ENCODE measurements at regions not wholly inside any gene's neighbourhood (a gene's known extent, or its start where the extent isn't known, plus 50 kb on each side); places are given as distances from the start of the nearest gene placed in this dataset.
"Not testable (repeated sequence)": the region's sequence is repeated elsewhere in the genome, so short reads cannot be mapped to it uniquely, and the experiment has no call there.

GRCh38 chr17:63193827-63194226 lies 227.8 kb downstream of the TANC2 start:
- Histone ChIP-seq H3K9me3 (ENCODE audit: control insufficient read depth, insufficient read depth, low read length) (no peaks in the 10 kb centered on the region), H3K36me3 (ENCODE audit: control insufficient read depth, insufficient read depth, low read length) (no peaks in the 10 kb centered on the region), H3K27me3 (ENCODE audit: control insufficient read depth, insufficient read depth, low read length) (no peaks in the 10 kb centered on the region), H3K4me3 (ENCODE audit: low read length) (no peak overlapping the region), H3K4me1 (ENCODE audit: control insufficient read depth, insufficient read depth, low read length) (no peaks in the 10 kb centered on the region), H3K27ac (ENCODE audit: low read length) (no peak overlapping the region)
- DNase-seq (ENCODE audit: low read depth, low spot score): no peak
- WGBS (ENCODE audit: insufficient coverage, insufficient read length): no CpG with 5 or more reads among the region's 1 CpG

DNA sequence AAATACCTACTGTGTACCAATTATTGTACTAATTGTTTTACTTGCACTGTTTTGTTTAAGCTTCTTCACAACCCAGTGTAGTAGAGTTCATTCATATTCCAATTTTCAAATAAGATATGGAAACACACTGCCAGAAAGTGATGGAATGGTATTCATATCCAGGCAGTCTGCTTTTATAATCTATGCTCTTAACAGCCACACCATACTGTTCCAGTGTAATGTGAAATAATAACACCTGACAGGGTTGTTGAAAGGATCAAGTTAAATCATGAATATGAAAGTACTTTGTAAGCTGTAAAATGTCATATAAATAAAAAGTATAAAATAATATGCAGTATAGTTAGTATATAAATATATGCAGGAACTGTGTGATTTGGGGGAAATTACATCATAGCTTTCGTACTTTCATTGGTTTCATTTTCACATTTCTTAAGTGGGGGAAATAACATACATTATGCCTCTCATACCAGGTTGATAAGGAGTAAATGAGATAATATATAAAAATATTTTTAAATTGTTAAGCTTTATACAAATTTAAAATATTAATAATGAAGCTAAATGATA lies 230.8 kb downstream of the TANC2 start:
- no peak for DNase-seq (ENCODE audit: low read depth, low spot score)
- Histone ChIP-seq H3K27me3 (ENCODE audit: control insufficient read depth, insufficient read depth, low read length) (no peaks in the 10 kb centered on the region), H3K27ac (ENCODE audit: low read length) (no peak overlapping the region), H3K4me3 (ENCODE audit: low read length) (no peak overlapping the region), H3K4me1 (ENCODE audit: control insufficient read depth, insufficient read depth, low read length) (no peaks in the 10 kb centered on the region), H3K36me3 (ENCODE audit: control insufficient read depth, insufficient read depth, low read length) (no peaks in the 10 kb centered on the region), H3K9me3 (ENCODE audit: control insufficient read depth, insufficient read depth, low read length) (no peaks in the 10 kb centered on the region)
- no CpG with 5 or more reads among the region's 1 CpG for WGBS (ENCODE audit: insufficient coverage, insufficient read length)

GRCh38 chr17:63203652-63204051 lies 237.6 kb downstream of the TANC2 start:
- Histone ChIP-seq H3K27ac (ENCODE audit: low read length) (no peak overlapping the region), H3K4me3 (ENCODE audit: low read length) (no peak overlapping the region), H3K4me1 (ENCODE audit: control insufficient read depth, insufficient read depth, low read length) (no peaks in the 10 kb centered on the region), H3K36me3 (ENCODE audit: control insufficient read depth, insufficient read depth, low read length) (no peaks in the 10 kb centered on the region), H3K9me3 (ENCODE audit: control insufficient read depth, insufficient read depth, low read length) (no peaks in the 10 kb centered on the region), H3K27me3 (ENCODE audit: control insufficient read depth, insufficient read depth, low read length) (no peaks in the 10 kb centered on the region)
- WGBS (ENCODE audit: insufficient coverage, insufficient read length): no CpG with 5 or more reads among the region's 2 CpGs
- no peak for DNase-seq (ENCODE audit: low read depth, low spot score)

GRCh38 chr17:63221939-63222338 lies 224.2 kb downstream of the CYB561 start:
- no peaks in the 10 kb centered on the region for H3K9me3 ChIP-seq (ENCODE audit: control insufficient read depth, insufficient read depth, low read length)
- H3K4me3 ChIP-seq (ENCODE audit: low read length): no peak overlapping the region
- no peaks in the 10 kb centered on the region for H3K4me1 ChIP-seq (ENCODE audit: control insufficient read depth, insufficient read depth, low read length)
- H3K36me3 ChIP-seq (ENCODE audit: control insufficient read depth, insufficient read depth, low read length): no peaks in the 10 kb centered on the region
- DNase-seq (ENCODE audit: low read depth, low spot score): no peak
- H3K27ac ChIP-seq (ENCODE audit: low read length): no peak overlapping the region
- no CpG with 5 or more reads among the region's 1 CpG for WGBS (ENCODE audit: insufficient coverage, insufficient read length)
- H3K27me3 ChIP-seq (ENCODE audit: control insufficient read depth, insufficient read depth, low read length): no peaks in the 10 kb centered on the region

DNA sequence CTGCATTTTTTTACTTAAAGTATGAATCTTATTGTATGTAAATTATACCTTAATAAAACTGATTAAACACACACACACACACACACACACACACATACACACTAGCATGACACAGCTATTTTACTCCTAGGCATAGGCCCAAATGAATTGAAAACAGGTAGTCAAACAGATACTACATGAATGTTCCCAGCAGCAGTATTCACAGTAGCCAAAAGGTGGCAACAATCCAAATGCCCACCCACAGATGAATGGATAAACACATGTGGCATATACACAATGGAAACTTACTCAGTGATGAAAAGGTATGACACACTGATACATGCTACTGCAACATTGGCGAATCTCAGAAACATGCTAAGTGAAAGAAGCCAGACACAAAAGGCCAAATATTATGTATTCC lies 223.5 kb downstream of the CYB561 start:
- DNase-seq (ENCODE audit: low read depth, low spot score): no peak
- Histone ChIP-seq H3K4me3 (ENCODE audit: low read length) (no peak overlapping the region), H3K4me1 (ENCODE audit: control insufficient read depth, insufficient read depth, low read length) (no peaks in the 10 kb centered on the region), H3K9me3 (ENCODE audit: control insufficient read depth, insufficient read depth, low read length) (no peaks in the 10 kb centered on the region), H3K27me3 (ENCODE audit: control insufficient read depth, insufficient read depth, low read length) (no peaks in the 10 kb centered on the region), H3K27ac (ENCODE audit: low read length) (no peak overlapping the region), H3K36me3 (ENCODE audit: control insufficient read depth, insufficient read depth, low read length) (no peaks in the 10 kb centered on the region)
- no CpG with 5 or more reads among the region's 1 CpG for WGBS (ENCODE audit: insufficient coverage, insufficient read length)

DNA sequence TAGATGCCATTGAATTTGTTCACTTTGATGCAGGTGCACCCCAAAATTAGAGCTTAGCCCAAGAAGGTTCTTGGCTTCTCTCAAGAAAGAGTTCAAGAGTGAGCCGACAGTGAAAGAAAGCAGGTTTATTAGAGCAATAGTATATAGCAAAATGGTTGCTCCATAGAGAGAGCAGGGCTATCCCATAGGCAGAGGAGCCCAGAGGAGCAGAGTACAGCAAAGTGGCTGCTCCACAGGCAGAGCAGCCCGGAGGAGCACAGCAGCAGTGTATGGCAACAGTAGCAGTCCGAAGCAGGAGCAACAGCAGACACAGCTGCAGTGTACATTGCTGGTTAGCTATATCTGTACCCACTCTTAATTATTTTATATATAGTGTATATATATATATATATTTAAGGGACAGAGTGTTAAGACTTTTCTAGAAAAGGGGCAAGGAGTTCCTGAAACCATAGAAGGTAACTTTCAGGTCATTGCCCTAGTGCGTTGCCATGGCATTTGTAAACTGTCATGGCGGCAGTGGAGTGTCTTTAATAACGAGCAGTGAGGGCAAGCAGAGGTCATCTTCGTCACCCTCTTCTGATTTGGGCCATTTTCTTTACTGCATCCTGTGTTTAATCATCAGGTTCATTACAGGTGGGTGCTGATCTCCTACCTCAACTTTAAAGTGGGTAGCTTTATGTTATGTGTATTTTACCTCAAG lies 222.7 kb downstream of the CYB561 start:
- DNase-seq (ENCODE audit: low read depth, low spot score): no peak
- no peaks in the 10 kb centered on the region for H3K27me3 ChIP-seq (ENCODE audit: control insufficient read depth, insufficient read depth, low read length)
- H3K36me3 ChIP-seq (ENCODE audit: control insufficient read depth, insufficient read depth, low read length): no peaks in the 10 kb centered on the region
- no peaks in the 10 kb centered on the region for H3K4me1 ChIP-seq (ENCODE audit: control insufficient read depth, insufficient read depth, low read length)
- H3K4me3 ChIP-seq (ENCODE audit: low read length): no peak overlapping the region
- H3K27ac ChIP-seq (ENCODE audit: low read length): no peak overlapping the region
- H3K9me3 ChIP-seq (ENCODE audit: control insufficient read depth, insufficient read depth, low read length): no peaks in the 10 kb centered on the region
- no CpG with 5 or more reads among the region's 7 CpGs for WGBS (ENCODE audit: insufficient coverage, insufficient read length)

GRCh38 chr17:63224644-63225043 lies 221.5 kb downstream of the CYB561 start:
- H3K36me3 ChIP-seq (ENCODE audit: control insufficient read depth, insufficient read depth, low read length): no peaks in the 10 kb centered on the region
- no peak for DNase-seq (ENCODE audit: low read depth, low spot score)
- no peaks in the 10 kb centered on the region for H3K27me3 ChIP-seq (ENCODE audit: control insufficient read depth, insufficient read depth, low read length)
- H3K4me3 ChIP-seq (ENCODE audit: low read length): no peak overlapping the region
- no peak overlapping the region for H3K27ac ChIP-seq (ENCODE audit: low read length)
- H3K4me1 ChIP-seq (ENCODE audit: control insufficient read depth, insufficient read depth, low read length): no peaks in the 10 kb centered on the region
- H3K9me3 ChIP-seq (ENCODE audit: control insufficient read depth, insufficient read depth, low read length): no peaks in the 10 kb centered on the region

DNA sequence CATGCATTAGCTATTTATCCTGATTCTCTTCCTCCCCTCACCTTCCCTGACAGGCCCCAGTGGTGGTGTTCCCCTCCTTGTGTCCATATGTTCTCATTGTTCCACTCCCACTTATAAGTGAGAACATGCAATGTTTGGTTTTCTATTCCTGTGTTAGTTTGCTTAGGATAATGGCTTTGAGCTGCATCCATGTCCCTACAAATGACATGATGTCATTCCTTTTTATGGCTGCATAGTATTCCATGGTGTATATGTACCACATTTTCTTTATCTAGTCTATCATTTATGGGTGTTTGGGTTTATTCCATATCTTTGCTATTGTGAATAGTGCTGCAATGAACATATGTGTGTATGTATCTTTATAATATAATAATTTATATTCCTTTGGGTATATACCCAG lies 219.4 kb downstream of the CYB561 start:
- H3K27me3 ChIP-seq (ENCODE audit: control insufficient read depth, insufficient read depth, low read length); H3K4me3 ChIP-seq (ENCODE audit: low read length); H3K9me3 ChIP-seq (ENCODE audit: control insufficient read depth, insufficient read depth, low read length); DNase-seq (ENCODE audit: low read depth, low spot score); H3K36me3 ChIP-seq (ENCODE audit: control insufficient read depth, insufficient read depth, low read length); H3K27ac ChIP-seq (ENCODE audit: low read length); H3K4me1 ChIP-seq (ENCODE audit: control insufficient read depth, insufficient read depth, low read length): not testable (repeated sequence)

GRCh38 chr17:63231015-63231620 lies 215.0 kb downstream of the CYB561 start:
- not testable (repeated sequence) for H3K27ac ChIP-seq (ENCODE audit: low read length); H3K4me1 ChIP-seq (ENCODE audit: control insufficient read depth, insufficient read depth, low read length); H3K27me3 ChIP-seq (ENCODE audit: control insufficient read depth, insufficient read depth, low read length); H3K4me3 ChIP-seq (ENCODE audit: low read length); DNase-seq (ENCODE audit: low read depth, low spot score); H3K9me3 ChIP-seq (ENCODE audit: control insufficient read depth, insufficient read depth, low read length); H3K36me3 ChIP-seq (ENCODE audit: control insufficient read depth, insufficient read depth, low read length)
- no CpG with 5 or more reads among the region's 2 CpGs for WGBS (ENCODE audit: insufficient coverage, insufficient read length)

DNA sequence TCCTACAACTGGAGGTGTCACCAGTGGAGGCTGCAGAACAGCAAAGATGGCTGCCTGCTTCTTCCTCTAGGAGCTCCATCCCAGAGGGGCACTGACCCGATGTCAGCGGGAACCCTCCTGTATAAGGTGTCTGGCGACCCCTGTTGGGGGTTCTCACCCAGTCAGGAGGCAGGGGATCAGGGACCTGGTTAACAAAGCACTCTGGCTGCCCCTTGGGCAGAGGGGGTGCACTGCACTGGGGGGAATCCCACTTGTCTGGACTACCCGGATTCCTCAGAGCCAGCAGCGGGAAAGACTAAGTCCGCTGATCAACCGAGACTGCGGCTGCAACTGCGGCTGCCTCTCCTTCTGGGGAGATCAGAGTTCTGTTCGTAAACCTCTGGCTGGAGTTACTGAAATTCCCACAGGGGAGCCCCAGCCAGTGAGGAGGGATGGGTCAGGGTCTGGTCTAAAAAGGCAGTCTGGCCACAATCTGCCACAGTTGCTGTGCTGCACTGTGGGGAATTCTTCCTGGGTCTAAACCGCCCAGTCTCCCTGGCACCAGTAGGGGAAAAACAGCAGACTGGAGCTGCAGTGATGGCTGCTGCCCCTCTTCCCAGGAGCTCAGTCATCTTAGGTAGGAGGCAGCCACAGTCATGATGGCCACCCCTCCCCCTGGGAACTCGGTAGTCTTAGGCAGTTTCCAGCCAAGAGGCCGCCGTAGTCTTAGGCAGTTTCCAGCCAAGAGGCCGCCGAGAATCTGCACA lies 213.4 kb downstream of the CYB561 start:
- no peaks in the 10 kb centered on the region for H3K36me3 ChIP-seq (ENCODE audit: control insufficient read depth, insufficient read depth, low read length)
- H3K4me3 ChIP-seq (ENCODE audit: low read length): no peak overlapping the region
- no peak overlapping the region for H3K27ac ChIP-seq (ENCODE audit: low read length)
- no peak for DNase-seq (ENCODE audit: low read depth, low spot score)
- H3K27me3 ChIP-seq (ENCODE audit: control insufficient read depth, insufficient read depth, low read length): no peaks in the 10 kb centered on the region
- H3K4me1 ChIP-seq (ENCODE audit: control insufficient read depth, insufficient read depth, low read length): no peaks in the 10 kb centered on the region
- no CpG with 5 or more reads among the region's 16 CpGs for WGBS (ENCODE audit: insufficient coverage, insufficient read length)
- H3K9me3 ChIP-seq (ENCODE audit: control insufficient read depth, insufficient read depth, low read length): no peaks in the 10 kb centered on the region
